HUES6 (cell line): ENCODE measurements at regions not wholly inside any gene's neighbourhood (a gene's known extent, or its start where the extent isn't known, plus 50 kb on each side); places are given as distances from the start of the nearest gene placed in this dataset.

ENCODE experiments used
- H3K27ac ChIP-seq: 2 replicates; pipeline ENCODE4 v1.7.0; 2013; ENCODE audit warnings: low read depth, mild to moderate bottlenecking, low read length, inconsistent platforms
- H3K27me3 ChIP-seq: 2 replicates; pipeline ENCODE4 v1.6.1; 2013; ENCODE audit warnings: low read length; ENCODE audit not compliant: control insufficient read depth, insufficient read depth
- H3K36me3 ChIP-seq: 2 replicates; pipeline ENCODE4 v1.6.1; 2013; ENCODE audit warnings: low read length; ENCODE audit not compliant: control insufficient read depth, insufficient read depth
- H3K4me1 ChIP-seq: 2 replicates; pipeline ENCODE4 v1.6.1; 2013; ENCODE audit warnings: low read length; ENCODE audit not compliant: control insufficient read depth, insufficient read depth
- H3K4me3 ChIP-seq: 2 replicates; pipeline ENCODE4 v1.5.1; 2013; ENCODE audit warnings: low read depth, low read length
- H3K9ac ChIP-seq: one replicate; pipeline ENCODE4 v1.6.1; 2013; ENCODE audit warnings: mild to moderate bottlenecking, low read length
- H3K9me3 ChIP-seq: 2 replicates; pipeline ENCODE4 v1.6.1; 2013; ENCODE audit warnings: low read depth, low read length; ENCODE audit not compliant: control insufficient read depth, insufficient read depth

- no peak overlapping the region for H3K4me3 ChIP-seq
- 0 out of 2 replicates have a peak, but pooled peaks cover 5% of the 10 kb centered on the region for H3K4me1 ChIP-seq
- no peaks in the 10 kb centered on the region for H3K36me3 ChIP-seq
- H3K9me3 ChIP-seq = 0 out of 2 replicates have a peak, but pooled peaks cover 3% of the 10 kb centered on the region
- H3K27me3 ChIP-seq = no peaks in the 10 kb centered on the region
- no peak overlapping the region for H3K27ac ChIP-seq
- no peak overlapping the region for H3K9ac ChIP-seq
Observed at GRCh38 chr16:73265124-73265837, 217.4 kb upstream of the ZFHX3 start.

- no peak overlapping the region for H3K27ac ChIP-seq
- H3K27me3 ChIP-seq = no peaks in the 10 kb centered on the region
- no peaks in the 10 kb centered on the region for H3K36me3 ChIP-seq
- no peak overlapping the region for H3K4me3 ChIP-seq
- H3K4me1 ChIP-seq = 0 out of 2 replicates have a peak, but pooled peaks cover 5% of the 10 kb centered on the region
- H3K9me3 ChIP-seq = 0 out of 2 replicates have a peak, but pooled peaks cover 3% of the 10 kb centered on the region
- H3K9ac ChIP-seq = no peak overlapping the region
Observed at GRCh38 chr16:73262931-73263330, 215.0 kb upstream of the ZFHX3 start.

GRCh38 chr16:73255031-73255430, 207.1 kb upstream of the ZFHX3 start:
- no peak overlapping the region for H3K4me3 ChIP-seq
- no peaks in the 10 kb centered on the region for H3K4me1 ChIP-seq
- no peak overlapping the region for H3K27ac ChIP-seq
- no peak overlapping the region for H3K9ac ChIP-seq
- H3K27me3 ChIP-seq = no peaks in the 10 kb centered on the region
- no peaks in the 10 kb centered on the region for H3K36me3 ChIP-seq
- no peaks in the 10 kb centered on the region for H3K9me3 ChIP-seq

- Histone ChIP-seq H3K27me3 (no peaks in the 10 kb centered on the region), H3K9ac (no peak overlapping the region), H3K4me3 (no peak overlapping the region), H3K36me3 (no peaks in the 10 kb centered on the region), H3K27ac (no peak overlapping the region), H3K9me3 (no peaks in the 10 kb centered on the region), H3K4me1 (no peaks in the 10 kb centered on the region)
Observed at GRCh38 chr16:73253922-73254480, 206.1 kb upstream of the ZFHX3 start.

GRCh38 chr16:73252446-73252845, 204.5 kb upstream of the ZFHX3 start:
- Histone ChIP-seq H3K4me3 (no peak overlapping the region), H3K9me3 (no peaks in the 10 kb centered on the region; the same call in 1 of the 2 replicates), H3K27ac (no peak overlapping the region), H3K4me1 (no peaks in the 10 kb centered on the region), H3K36me3 (no peaks in the 10 kb centered on the region), H3K27me3 (no peaks in the 10 kb centered on the region), H3K9ac (no peak overlapping the region)

- H3K4me1 ChIP-seq = no peaks in the 10 kb centered on the region
- no peak overlapping the region for H3K9ac ChIP-seq
- no peaks in the 10 kb centered on the region for H3K36me3 ChIP-seq
- no peaks in the 10 kb centered on the region for H3K27me3 ChIP-seq
- no peaks in the 10 kb centered on the region; the same call in 1 of the 2 replicates for H3K9me3 ChIP-seq
- H3K27ac ChIP-seq = no peak overlapping the region
- H3K4me3 ChIP-seq = no peak overlapping the region
Observed at GRCh38 chr16:73251608-73252007, 203.7 kb upstream of the ZFHX3 start.

GRCh38 chr16:73248316-73248715, 200.4 kb upstream of the ZFHX3 start:
- Histone ChIP-seq H3K27me3 (0 out of 2 replicates have a peak, but pooled peaks cover 3% of the 10 kb centered on the region), H3K4me1 (no peaks in the 10 kb centered on the region), H3K9me3 (no peaks in the 10 kb centered on the region; the same call in 1 of the 2 replicates), H3K36me3 (no peaks in the 10 kb centered on the region), H3K9ac (no peak overlapping the region), H3K27ac (no peak overlapping the region), H3K4me3 (no peak overlapping the region)

- no peak overlapping the region for H3K9ac ChIP-seq
- no peaks in the 10 kb centered on the region for H3K4me1 ChIP-seq
- 0 out of 2 replicates have a peak, but pooled peaks cover 3% of the 10 kb centered on the region for H3K27me3 ChIP-seq
- no peak overlapping the region for H3K27ac ChIP-seq
- no peaks in the 10 kb centered on the region for H3K36me3 ChIP-seq
- no peak overlapping the region for H3K4me3 ChIP-seq
- no peaks in the 10 kb centered on the region for H3K9me3 ChIP-seq
Observed at GRCh38 chr16:73240920-73241319, 193.0 kb upstream of the ZFHX3 start.

- H3K4me3 ChIP-seq = no peak overlapping the region
- H3K4me1 ChIP-seq = peaks cover 3% of the 10 kb centered on the region; the same call in 1 of the 2 replicates
- H3K9me3 ChIP-seq = no peaks in the 10 kb centered on the region
- H3K27me3 ChIP-seq = peaks cover 11% of the 10 kb centered on the region
- H3K27ac ChIP-seq = no peak overlapping the region
- no peaks in the 10 kb centered on the region for H3K36me3 ChIP-seq
- H3K9ac ChIP-seq = no peak overlapping the region
Observed at GRCh38 chr16:73237601-73238000, 189.7 kb upstream of the ZFHX3 start.

GRCh38 chr16:73234496-73234895, 186.6 kb upstream of the ZFHX3 start:
- no peak overlapping the region for H3K4me3 ChIP-seq
- peaks cover 14% of the 10 kb centered on the region; the same call in 1 of the 2 replicates for H3K4me1 ChIP-seq
- no peak overlapping the region for H3K9ac ChIP-seq
- H3K9me3 ChIP-seq = no peaks in the 10 kb centered on the region
- H3K27me3 ChIP-seq = peaks cover 21% of the 10 kb centered on the region
- H3K27ac ChIP-seq = no peak overlapping the region
- no peaks in the 10 kb centered on the region for H3K36me3 ChIP-seq

- Histone ChIP-seq H3K4me1 (peaks cover 14% of the 10 kb centered on the region; the same call in 1 of the 2 replicates), H3K27ac (no peak overlapping the region), H3K9me3 (no peaks in the 10 kb centered on the region), H3K36me3 (no peaks in the 10 kb centered on the region), H3K9ac (no peak overlapping the region), H3K4me3 (no peak overlapping the region), H3K27me3 (peaks cover 21% of the 10 kb centered on the region)
Observed at GRCh38 chr16:73233846-73234424, 186.0 kb upstream of the ZFHX3 start.
